HG03135 (cell line): ENCODE measurements at regions not wholly inside any gene's neighbourhood (a gene's known extent, or its start where the extent isn't known, plus 50 kb on each side); places are given as distances from the start of the nearest gene placed in this dataset.
"Not testable (repeated sequence)": the region's sequence is repeated elsewhere in the genome, so short reads cannot be mapped to it uniquely, and the experiment has no call there.

Experiments used
- ATAC-seq: cut with Tn5 transposase; IDR thresholded peaks from one replicate; pipeline ENCODE4 v1.9.1; 2021; ENCODE audit warnings: mild to moderate bottlenecking, moderate library complexity; ENCODE audit not compliant: unreplicated experiment

DNA sequence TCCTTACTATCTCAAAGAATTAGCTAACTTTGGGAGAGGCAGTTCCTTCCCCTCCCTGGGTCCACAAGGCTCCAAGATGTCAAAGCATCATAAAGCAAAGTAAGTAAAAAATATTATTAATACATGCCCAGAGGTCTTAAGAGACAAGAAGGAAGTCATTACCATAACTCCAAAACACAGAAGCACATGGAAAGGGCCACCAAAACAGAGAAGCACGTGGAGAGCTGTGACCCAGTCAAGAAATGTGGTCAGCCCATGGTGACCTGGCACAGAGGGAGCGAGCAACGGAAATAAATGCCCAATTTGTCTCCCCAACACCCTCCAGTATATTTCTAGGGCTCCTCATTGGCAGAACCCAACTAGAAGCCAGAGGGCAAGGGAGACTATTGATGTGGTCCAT lies 277.5 kb upstream of the API5 start:
- no peak for ATAC-seq

GRCh38 chr11:43035086-43035485 lies 276.7 kb upstream of the API5 start:
- no peak for ATAC-seq

DNA sequence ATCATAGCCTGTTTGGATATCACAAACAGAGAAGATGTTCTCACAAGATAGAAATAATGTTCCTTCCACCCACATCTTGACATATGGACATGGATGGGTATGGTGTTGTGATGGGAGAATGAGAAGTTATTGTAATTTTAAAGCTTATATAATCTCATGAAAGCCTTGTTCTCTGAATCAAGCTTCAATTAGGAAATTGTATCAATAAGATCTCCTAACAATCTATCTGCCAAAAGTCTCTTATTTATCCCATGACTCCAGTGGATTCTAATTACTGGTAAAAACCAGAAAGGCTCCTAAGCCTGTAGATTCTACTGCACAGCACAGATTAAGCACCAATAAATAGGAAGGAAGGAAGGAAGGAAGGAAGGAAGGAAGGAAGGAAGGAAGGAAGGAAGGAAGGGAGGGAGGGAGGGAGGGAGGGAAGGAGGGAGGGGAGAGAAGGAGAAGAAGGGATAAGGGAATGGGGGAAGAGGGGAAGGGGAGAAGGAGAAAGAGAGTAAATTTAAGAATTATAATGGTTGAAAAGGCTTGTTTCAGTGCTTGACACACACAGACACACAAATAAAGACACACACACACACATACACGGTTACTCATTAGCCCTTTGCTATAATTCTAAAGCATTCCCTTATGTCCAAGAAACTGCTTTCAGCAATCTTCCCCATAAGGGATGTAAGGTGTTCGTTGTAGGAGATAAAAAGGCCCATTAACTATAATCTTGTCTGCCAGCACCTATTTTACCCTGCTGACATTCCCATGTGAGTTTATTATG lies 258.0 kb upstream of the API5 start:
- ATAC-seq = no peak

GRCh38 chr11:43067681-43068080 lies 244.1 kb upstream of the API5 start:
- no peak for ATAC-seq

GRCh38 chr11:43071338-43071737 lies 240.5 kb upstream of the API5 start:
- no peak for ATAC-seq

- ATAC-seq = no peak
Measured at GRCh38 chr11:43072096-43072495, 239.7 kb upstream of the API5 start.

- ATAC-seq = no peak
Measured at GRCh38 chr11:43072911-43073310, 238.9 kb upstream of the API5 start.

DNA sequence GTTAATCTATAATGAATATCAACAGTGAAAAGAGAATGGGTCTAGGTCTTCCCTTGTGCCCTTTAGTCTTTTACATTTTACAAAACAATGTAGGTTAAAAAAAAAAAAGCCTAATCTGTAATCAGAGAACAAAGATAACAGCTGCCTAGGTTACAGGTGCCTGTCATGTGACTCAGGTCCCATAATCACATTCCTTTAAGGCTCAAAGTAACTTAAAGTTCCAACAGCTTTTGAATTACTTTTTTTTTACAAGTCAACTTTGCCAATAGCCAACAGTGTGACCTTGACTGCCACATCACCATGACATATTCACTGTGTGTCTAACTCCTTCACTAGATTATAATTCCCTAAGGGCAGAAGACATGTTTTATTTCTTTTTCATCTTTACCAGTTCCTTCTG lies 237.0 kb upstream of the API5 start:
- ATAC-seq = no peak

GRCh38 chr11:43101113-43101512 lies 210.7 kb upstream of the API5 start:
- ATAC-seq = no peak

DNA sequence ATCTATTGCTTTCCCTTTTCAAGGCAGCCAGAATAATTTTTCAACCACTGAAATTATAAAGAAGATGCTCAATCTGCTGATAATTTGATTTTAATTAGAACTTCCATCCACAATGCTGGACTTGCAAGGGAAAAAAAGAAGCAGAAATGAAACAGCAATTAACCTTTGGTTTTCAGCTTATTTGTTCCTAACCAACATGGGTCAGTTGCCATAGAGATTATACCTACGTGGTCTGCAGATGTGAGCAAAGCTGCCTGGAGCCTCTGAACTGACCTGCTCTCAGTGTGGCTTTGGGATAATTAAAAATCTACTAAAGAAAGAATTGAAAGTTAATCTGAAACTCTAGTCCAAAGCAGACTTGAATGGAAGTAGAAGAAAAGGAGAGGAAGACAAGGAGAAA lies 195.7 kb upstream of the API5 start:
- no peak for ATAC-seq

DNA sequence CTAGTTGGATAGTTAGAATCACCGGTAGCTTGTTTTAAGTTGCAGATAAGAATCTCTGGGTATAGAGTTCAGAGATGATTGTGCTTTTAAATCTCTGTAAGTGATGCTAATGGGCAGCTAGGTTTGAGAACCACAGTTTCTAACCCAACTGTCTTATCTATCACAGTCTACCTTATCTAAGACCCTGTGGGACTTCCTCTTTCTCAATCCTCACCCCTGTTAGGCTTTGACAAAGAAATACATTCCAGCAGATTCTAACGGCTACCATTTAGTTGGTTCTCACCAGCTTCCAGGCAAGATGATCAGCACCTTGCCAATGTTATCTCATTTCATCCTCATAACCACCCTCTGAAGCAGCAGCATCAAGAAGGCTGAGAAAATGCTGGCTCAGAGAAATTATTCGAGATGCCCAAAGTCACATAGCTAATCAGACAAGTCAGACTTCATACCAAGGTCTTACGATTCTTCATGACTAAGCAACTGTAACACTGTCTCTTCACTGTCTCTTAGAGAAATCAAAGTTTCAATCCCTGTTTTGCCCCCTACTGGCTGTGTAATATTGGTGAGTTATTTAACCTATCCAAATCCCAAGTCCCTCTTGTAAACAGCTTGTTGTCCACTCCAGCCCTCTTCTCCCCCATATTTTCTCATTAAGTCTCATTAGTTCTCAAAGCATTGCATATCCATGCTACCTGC lies 192.4 kb upstream of the API5 start:
- no peak for ATAC-seq

DNA sequence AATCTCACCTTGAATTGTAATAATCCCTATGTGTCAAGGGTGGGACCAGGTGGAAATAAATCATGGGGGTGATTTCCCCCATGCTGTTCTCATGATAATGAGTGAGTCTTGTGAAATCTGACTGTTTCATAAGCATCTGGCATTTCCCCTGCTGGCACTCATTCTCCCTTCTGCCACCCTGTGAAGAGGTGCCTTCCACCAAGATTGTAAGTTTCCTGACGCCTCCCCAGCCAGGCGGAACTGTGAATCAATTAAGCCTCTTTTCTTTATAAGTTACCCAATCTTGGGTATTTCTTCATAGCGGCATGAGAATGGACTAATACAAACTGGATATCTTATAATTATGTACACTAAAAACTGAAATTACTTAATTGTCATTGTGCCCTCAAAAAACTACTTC lies 189.2 kb upstream of the API5 start:
- no peak for ATAC-seq

DNA sequence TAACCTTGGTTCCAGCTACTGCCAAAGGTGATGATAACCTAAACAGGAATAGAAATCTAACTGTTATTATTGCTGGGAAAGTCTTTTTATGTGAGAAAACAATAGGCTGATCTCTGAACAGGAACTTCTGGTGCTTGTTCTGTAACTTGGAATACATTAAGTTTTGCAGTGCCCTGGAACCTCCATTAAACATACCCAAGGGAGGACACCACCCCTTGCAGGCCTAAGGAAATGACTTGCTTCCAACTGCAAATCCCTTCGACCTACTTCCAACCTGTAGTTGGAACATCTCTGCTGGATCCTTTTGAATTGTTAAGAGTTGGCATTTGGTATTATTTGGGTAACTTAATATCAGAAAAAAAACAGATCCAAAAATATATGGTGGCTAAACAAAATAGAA lies 188.4 kb upstream of the API5 start:
- ATAC-seq = no peak

- no peak for ATAC-seq
Measured at GRCh38 chr11:43124272-43124935, 187.4 kb upstream of the API5 start.

GRCh38 chr11:43129329-43129728 lies 182.5 kb upstream of the API5 start:
- no peak for ATAC-seq

DNA sequence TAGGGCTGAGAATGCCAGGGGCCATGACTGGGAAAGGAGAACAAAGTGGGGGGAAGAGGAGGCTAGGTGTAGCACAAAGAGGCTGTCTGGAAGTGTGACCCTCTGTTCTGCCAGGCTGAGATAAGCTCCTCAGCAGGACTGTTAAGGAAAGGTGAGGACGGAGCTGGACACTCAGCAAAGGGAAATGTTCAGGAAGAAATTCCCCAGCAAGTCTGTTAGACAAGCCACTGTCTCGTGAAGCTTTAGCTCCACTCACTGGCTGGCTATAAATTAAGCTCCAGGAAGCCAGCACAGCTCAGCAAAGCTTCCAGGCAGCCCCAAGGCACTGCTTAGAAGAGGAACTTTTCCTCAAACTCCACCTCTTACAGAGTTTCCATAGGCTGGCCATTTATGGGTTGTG lies 181.2 kb upstream of the API5 start:
- no peak for ATAC-seq

- no peak for ATAC-seq
Measured at GRCh38 chr11:43135966-43136534, 175.7 kb upstream of the API5 start.

DNA sequence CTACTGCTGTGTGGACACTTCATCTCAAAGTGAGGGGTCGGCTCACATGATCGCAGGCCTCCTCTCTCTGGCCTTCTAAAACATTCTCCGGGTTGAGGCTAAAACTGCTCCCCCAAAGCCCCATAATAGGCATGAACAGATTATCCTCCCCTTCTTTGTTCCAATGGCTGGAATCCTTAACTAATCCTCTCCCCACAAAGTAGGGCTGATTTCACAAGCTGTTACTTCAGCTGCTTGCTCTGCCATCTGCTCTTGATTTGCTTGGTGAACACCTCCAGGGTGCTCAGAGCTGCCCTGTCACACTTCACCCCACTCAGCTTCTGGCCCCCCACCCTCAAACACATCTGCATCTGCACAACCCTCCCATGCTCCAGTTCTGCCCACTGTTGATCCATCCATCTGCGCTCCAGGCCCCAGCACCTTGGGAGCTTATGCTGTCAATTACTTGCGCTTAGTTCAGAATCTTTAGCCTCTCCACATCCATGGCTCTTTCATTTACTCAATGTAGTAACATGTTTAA lies 173.1 kb upstream of the API5 start:
- ATAC-seq = no peak

DNA sequence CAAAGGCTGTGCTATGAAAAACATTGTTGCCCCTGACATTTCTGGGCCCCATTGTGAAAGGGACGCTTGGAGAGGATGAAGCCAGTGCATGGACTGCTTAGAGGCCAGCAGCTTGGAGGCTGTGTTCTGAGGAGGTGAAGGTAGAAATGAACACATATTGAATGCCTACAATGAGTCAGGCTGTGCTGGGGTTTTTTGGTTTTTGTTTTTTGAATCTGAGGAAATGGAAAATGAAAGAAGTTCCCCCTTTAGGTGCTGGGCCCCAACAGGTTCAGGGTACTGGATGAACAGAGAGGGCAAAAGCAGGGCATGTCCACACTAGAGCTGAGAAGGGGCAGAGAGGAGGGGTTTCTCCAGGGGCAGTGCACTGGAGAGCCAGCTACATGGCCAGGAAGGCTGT lies 166.1 kb upstream of the API5 start:
- ATAC-seq = peak; percentile 84

- ATAC-seq = no peak
Measured at GRCh38 chr11:43150697-43151096, 161.1 kb upstream of the API5 start.

DNA sequence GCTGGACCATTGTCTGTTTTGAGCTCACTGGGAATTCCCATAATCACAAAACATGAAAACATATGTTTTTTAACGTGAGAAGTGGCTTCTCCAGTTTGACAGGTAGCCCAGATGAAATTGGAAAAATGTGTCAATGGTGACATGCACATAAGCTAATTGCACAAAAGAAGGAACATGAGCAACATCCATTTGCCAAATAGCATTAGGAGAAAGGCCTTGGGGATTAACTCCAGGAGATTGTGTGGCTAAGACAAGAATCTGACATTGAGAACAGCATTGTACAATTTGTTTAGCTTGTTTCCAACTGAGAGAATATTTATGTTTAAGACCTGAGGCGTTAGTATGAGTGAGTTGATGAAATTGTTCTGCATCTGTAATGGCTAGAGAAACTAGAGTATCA lies 147.0 kb upstream of the API5 start:
- no peak for ATAC-seq

GRCh38 chr11:43165393-43165792 lies 146.4 kb upstream of the API5 start:
- ATAC-seq = not testable (repeated sequence)
